GM12878 (cell line): ENCODE measurements at regions not wholly inside any gene's neighbourhood (a gene's known extent, or its start where the extent isn't known, plus 50 kb on each side); places are given as distances from the start of the nearest gene placed in this dataset.

Source experiments
- ATAC-seq: fragments of 200-7000 bp; cut with Tn5 transposase; 3 replicates; pipeline ENCODE4 v1.9.1; 2020; ENCODE audit warnings: mild to moderate bottlenecking, moderate library complexity
- BruUV-seq: library from RNA; stranded (reverse); fragments of 400-500 nt; replicated peaks from 2 replicates; lab custom pipeline; 2021; lab: Mats Ljungman, UMichigan
- CTCF ChIA-PET: fragments of 300-600 bp; sonication (Branson Sonifier 250); formaldehyde crosslinking; extraction: SDS; loops from one replicate; lab custom pipeline; 2021; ENCODE audit warnings: inconsistent platforms; lab: Yijun Ruan, JAX
- POLR2A ChIA-PET: fragments of 350-600 bp; formaldehyde crosslinking; extraction: SDS; loops from one replicate; lab custom pipeline; 2021; ENCODE audit warnings: inconsistent platforms; lab: Charles Lee
- RAD21 ChIA-PET: fragments of 300-600 bp; sonication (Branson Sonifier 250); formaldehyde crosslinking; loops from one replicate; lab custom pipeline; 2023; ENCODE audit warnings: antibody characterized with exemption; ENCODE audit not compliant: unreplicated experiment; lab: Charles Lee
- SMC1A ChIA-PET: fragments of 300-600 bp; sonication (Branson Sonifier 250); formaldehyde crosslinking; loops from one replicate; lab custom pipeline; 2023; ENCODE audit not compliant: unreplicated experiment, uncharacterized antibody; lab: Charles Lee
- DNase-seq: peaks from one replicate; pipeline ENCODE4 v3.0.0-alpha.2; 2011; ENCODE audit warnings: low read depth, low spot score
- FAIRE-seq: peaks from 3 replicates; lab custom pipeline; 2011; peaks lifted over from hg19 to GRCh38; lab: Jason Lieb, UNC
- H2AFZ ChIP-seq: 2 replicates; pipeline ENCODE4 v1.6.0; 2011; ENCODE audit warnings: low read depth, low read length, control low read depth; ENCODE audit not compliant: control insufficient read depth
- H3K27ac ChIP-seq: 2 replicates; pipeline ENCODE4 v1.5.1; 2011; ENCODE audit warnings: control low read depth; ENCODE audit not compliant: control insufficient read depth, insufficient read depth
- H3K27me3 ChIP-seq, 2 experiments: replicated peaks in 1 of 2; 2 replicates each; pipeline versions ENCODE4 v1.6.0 to v1.6.1; 2011; ENCODE audit warnings: low read length in 1 of 2; ENCODE audit not compliant: control insufficient read depth in 2 of 2, insufficient read depth in 2 of 2
- H3K36me3 ChIP-seq, 2 experiments: 2 replicates each; pipeline ENCODE4 v1.5.1; 2011; ENCODE audit warnings: low read length in 1 of 2; ENCODE audit not compliant: control insufficient read depth in 2 of 2, insufficient read depth in 2 of 2
- H3K4me1 ChIP-seq: 2 replicates; pipeline ENCODE4 v1.6.1; 2011; ENCODE audit warnings: mild to moderate bottlenecking, low read length, moderate library complexity, mixed read lengths; ENCODE audit not compliant: control insufficient read depth, insufficient read depth
- H3K4me2 ChIP-seq: 2 replicates; pipeline ENCODE4 v1.6.0; 2011; ENCODE audit warnings: control low read depth; ENCODE audit not compliant: control insufficient read depth, insufficient read depth
- H3K4me3 ChIP-seq: fragments of 200-600 bp; sonication (generic); 2 replicates; pipeline ENCODE4 v1.5.1; 2016
- H3K79me2 ChIP-seq: 2 replicates; pipeline ENCODE4 v1.6.0; 2011; ENCODE audit warnings: low read length; ENCODE audit not compliant: control insufficient read depth, insufficient read depth
- H3K9ac ChIP-seq: 2 replicates; pipeline ENCODE4 v1.8.0; 2011; ENCODE audit warnings: low read length, control low read depth, mixed read lengths; ENCODE audit not compliant: control insufficient read depth, insufficient read depth
- H3K9me3 ChIP-seq: replicated peaks from 3 replicates; pipeline ENCODE4 v1.5.1; 2011; ENCODE audit warnings: mild to moderate bottlenecking, low read length; ENCODE audit not compliant: control insufficient read depth, insufficient read depth
- H4K20me1 ChIP-seq: 2 replicates; pipeline ENCODE4 v1.6.0; 2011; ENCODE audit not compliant: control insufficient read depth, insufficient read depth
- E4F1 ChIP-seq: fragments of 450-650 bp; IDR thresholded peaks from 2 replicates; pipeline ENCODE4 v1.6.1; 2018; ENCODE audit warnings: borderline replicate concordance, mild to moderate bottlenecking; ENCODE audit not compliant: partially characterized antibody
- IRF4 ChIP-seq: IDR thresholded peaks from 2 replicates; pipeline ENCODE4 v1.6.1; 2011; ENCODE audit warnings: low read depth, low read length
- NFYA ChIP-seq: IDR thresholded peaks from 2 replicates; pipeline ENCODE4 v1.6.1; 2011; ENCODE audit warnings: low read depth, mild to moderate bottlenecking, low read length, improper control_type of control experiment, borderline replicate concordance
- POU2F2 ChIP-seq: IDR thresholded peaks from 3 replicates; pipeline ENCODE4 v1.6.1; 2011; ENCODE audit warnings: low read depth, mild to moderate bottlenecking, low read length, borderline replicate concordance
- RAD21 ChIP-seq: IDR thresholded peaks from 2 replicates; pipeline ENCODE4 v1.6.1; 2011; ENCODE audit warnings: mild to moderate bottlenecking, low read depth, low read length, moderate library complexity; ENCODE audit not compliant: insufficient read depth
- SIX5 ChIP-seq: IDR thresholded peaks from 2 replicates; pipeline ENCODE4 v1.6.1; 2011; ENCODE audit warnings: mild to moderate bottlenecking, low read depth, low read length, moderate library complexity; ENCODE audit not compliant: severe bottlenecking
- SREBF2 ChIP-seq: IDR thresholded peaks from 2 replicates; pipeline ENCODE4 v1.6.1; 2012; ENCODE audit warnings: mild to moderate bottlenecking, low read length
- WGBS: methylation state at CpG from one replicate; pipeline ENCODE4 v1.1.6; 2016; ENCODE audit warnings: low lambda C conversion rate; ENCODE audit not compliant: insufficient replicate concordance, insufficient coverage; ENCODE audit errors: missing lambda C conversion rate; 5-methylcytosine and 5-hydroxymethylcytosine counted together
- in situ Hi-C: fragments of 300-500 bp; cut with MboI; formaldehyde crosslinking; loops from 9 replicates; pipeline ENCODE4 v1.14.3; 2018; ENCODE audit warnings: mixed read lengths
- intact Hi-C: fragments of 100-400 bp; cut with micrococcal nuclease; formaldehyde crosslinking; loops from one replicate; pipeline ENCODE4 v1.14.2; 2022; ENCODE audit not compliant: unreplicated experiment

- BruUV-seq, result no TSS peak
- FAIRE-seq, result no peak
- no peak overlapping the region for H3K4me2 ChIP-seq
- H2AFZ ChIP-seq, result no peak overlapping the region
- POLR2A ChIA-PET, result no interaction called here
- no peaks in the 10 kb centered on the region for H3K36me3 ChIP-seq
- TF ChIP-seq E4F1 (no peak), RAD21 (no peak), SIX5 (no peak), SREBF2 (no peak), NFYA (no peak), POU2F2 (no peak), IRF4 (no peak)
- TF ChIP-seq, all 136 proteins: peak for 0
- ChIA-PET SMC1A (no interaction called here), RAD21 (no interaction called here), CTCF (interaction anchor here (0.6 kb wide), 1 partner anchor 55 kb away, joined by 3 read pairs; no protein-coding TSS in a partner anchor)
- DNase-seq, result no peak
- Histone ChIP-seq H3K79me2 (no peaks in the 10 kb centered on the region), H3K9me3 (no peaks in the 10 kb centered on the region), H3K27me3 (no peaks in the 10 kb centered on the region), H4K20me1 (no peaks in the 10 kb centered on the region), H3K4me3 (no peak overlapping the region), H3K27ac (no peak overlapping the region), H3K4me1 (no peaks in the 10 kb centered on the region), H3K9ac (no peak overlapping the region)
- no peak for ATAC-seq
- in situ Hi-C loops, result no loop called here
- intact Hi-C loops, result no loop called here
- WGBS, result 39% methylated on average over 3 of the region's 3 CpGs
These were observed 351.5 kb upstream of the SHH start for GRCh38 chr7:156163747-156164146.
